ENCODE measurements at regions not wholly inside any gene's neighbourhood (a gene's known extent, or its start where the extent isn't known, plus 50 kb on each side); places are given as distances from the start of the nearest gene placed in this dataset.

DNA sequence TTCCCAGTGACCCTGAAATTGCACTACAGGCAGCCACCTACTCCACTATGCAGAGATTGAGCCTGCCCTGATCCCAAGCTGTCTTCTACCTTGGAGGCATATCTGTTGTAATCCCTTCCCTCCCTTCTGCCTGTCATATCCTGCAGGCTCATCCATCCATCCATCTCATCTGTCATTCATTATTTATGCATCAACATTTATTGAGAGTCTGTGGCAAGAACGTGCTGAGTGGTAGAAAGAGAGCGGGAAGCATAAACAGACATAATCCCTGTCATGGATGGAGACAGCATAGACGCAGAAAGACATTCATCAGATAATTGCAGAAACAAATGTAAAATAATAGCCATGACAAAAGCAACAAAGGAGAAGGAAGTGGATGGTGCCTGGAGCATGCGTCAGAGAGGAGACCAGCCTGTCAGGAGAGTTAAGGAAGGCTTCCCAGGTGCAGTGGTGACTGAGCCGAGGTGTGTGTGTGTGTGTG, 89.5 kb upstream of the CALM2 start:
- peak; percentile 48 for DNase-seq (ENCODE audit: low spot score)

DNA sequence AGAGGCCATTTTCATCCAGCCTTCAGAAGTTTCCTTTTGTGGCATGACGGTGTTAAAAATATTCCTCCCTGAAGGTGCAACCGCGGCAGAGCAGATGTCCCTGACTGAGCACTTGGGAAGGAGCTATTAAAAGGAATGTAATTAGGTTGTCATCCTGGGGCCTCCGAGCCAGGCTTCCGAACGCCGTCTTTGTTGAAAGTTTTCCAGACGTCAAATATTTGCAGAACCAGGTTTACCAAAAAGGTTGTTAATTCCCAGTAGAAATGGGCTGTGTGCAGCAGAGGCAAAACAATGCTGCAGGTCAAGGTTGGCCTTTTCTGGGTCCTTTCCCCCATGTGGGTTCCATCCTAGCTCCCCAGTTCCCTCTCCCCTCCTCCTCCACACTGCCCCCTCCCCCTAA, 88.8 kb upstream of the CALM2 start:
- DNase-seq (ENCODE audit: low spot score) = no peak

DNA sequence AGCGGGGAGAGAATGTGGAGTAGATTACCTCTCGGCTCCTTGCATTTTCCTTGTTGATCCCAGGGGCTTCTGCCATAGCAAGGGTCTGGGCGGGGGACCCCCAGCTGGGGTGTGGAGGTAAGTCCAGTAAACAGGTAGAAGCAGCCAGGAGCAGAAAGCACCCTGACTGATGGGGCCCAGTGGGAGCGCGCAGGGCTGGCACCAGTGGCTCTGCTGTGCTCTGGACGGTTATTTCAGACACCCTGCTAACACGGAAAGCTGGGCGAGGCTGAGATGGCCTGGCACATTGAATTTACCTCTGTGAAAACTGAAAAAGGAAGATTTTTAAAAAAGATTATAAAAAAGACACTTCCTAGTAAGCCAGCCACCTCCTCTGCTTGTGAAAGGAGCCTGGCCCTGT, 88.4 kb upstream of the CALM2 start:
- no peak for DNase-seq (ENCODE audit: low spot score)

DNA sequence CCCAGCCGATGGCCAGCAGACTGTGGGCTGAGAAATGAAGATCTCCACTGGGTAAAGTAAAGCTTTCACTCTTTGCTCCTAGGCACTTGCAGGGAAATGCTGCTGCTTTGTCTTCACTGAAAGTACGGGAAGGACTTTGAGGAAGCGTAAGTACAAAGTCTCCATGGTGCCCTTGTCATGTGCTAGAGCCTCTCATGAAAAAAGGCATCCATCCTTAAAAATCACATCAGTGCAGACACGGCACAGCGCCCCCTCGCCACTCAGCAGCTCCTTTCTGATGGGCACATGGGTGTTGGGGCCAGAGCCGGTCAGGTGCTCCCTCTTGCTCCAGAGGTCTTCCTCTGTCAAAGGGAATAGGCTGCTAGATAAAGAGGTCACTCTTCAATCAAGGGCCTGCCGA, 87.8 kb upstream of the CALM2 start:
- DNase-seq (ENCODE audit: low spot score) = no peak

DNA sequence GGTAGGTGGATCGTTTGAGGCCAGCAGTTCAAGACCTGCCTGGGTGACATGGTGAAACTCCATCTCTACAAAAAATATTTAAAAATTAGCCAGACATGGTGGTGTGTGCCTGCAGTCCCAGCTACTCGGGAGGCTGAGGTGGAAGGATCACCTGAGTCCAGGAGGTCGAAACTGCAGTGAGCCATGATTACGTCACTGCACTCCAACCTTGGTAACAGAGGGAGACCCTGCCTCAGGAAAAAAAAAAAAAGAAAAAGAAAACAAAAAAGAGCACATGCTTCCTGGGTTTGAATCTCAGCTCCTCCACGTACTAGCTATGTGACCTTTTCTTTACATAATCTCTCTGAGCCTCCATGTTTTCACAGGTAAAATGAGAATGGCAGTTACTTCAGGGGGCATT, 86.3 kb upstream of the CALM2 start:
- no peak for DNase-seq (ENCODE audit: low spot score)

DNA sequence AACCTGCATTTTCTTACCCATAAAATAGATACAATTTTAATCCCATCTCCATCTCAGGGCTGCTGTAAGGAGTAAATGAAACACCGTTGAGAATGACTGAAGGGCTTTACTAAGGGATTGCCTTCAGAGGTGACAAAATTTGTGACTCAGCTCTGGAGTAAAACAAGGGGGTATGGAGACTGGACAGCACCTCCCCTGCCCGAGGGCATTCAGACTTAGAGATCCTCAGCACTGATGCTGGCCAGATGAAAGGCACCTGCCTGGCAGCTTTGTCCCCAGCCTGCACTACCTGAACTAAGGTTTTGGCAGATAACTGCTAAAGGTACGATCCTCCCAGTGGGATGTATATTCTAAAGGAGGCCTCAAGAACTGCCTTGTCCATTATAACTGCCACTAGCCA, 84.7 kb upstream of the CALM2 start:
- DNase-seq (ENCODE audit: low spot score) = no peak

DNA sequence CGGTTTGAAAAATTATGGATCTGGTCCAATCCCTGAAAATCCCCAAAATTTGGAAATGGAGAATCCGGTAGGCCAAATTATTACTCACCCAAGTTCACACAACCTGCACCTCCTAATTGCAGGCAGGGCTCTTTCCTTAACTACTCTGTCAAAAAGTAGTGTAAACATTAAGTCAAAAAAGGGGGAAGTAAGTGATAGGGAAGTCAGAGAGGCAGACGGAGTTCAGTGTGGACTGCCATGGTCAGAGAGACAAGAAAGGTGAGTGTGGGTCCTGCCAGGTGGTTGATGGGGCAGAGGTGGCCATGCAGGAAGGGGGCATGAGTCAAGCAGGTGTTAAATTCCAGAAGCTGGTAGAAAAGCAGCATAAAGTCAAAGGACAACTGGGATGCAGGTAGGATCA, 83.5 kb upstream of the CALM2 start:
- DNase-seq (ENCODE audit: low spot score) = no peak

DNA sequence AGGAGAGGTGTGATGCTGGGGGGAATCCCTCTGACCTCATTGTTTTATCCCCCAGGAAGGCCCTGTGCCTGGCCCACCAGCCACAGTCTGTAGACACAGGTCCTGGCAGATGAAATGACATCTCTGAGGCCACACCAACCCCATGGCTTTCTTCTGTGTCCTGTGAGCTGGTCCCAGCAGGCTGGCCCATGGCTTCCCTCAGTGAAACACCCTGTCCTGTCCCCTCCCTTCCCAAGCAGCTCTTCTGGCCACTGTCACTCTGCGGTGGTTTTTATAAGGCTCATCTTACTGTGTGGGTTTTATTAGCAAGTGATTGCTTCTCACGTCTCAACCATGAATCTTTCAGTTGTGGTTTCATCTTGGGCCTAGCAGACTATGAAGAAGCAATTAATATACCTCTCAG, 81.6 kb upstream of the CALM2 start:
- DNase-seq (ENCODE audit: low spot score) = no peak

DNA sequence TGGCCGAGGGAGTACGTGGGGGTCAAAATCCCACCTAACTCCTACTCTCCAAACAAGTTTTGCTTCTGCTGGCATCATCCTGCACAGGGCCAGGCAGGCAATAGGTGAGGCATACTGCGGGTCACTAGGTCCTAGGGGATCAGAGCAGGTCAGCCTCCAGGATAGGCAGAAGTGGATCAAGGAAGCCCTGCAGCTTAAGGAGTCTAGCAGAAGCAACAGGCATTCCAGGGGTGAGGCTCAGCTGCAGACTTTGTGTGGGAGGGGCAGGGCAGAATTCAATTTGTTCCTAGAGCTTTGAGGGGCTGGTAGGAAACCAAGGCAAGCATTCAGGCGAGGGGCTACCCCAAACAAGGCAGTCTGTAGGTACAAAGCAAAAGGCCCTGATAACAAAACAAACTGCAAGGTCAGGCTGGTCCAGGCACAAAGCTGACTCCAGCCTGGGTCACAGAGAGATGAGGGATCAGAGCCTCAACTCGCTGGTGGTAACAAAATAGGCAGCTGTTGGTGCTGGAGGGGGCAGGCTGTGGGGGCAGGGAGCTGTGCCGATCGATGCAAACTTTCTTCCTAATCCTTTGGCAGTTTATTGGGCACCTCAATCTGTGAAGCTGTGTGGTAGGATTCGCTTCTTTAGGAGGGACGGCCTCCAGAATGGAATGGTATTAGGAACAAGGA, 80.2 kb upstream of the CALM2 start:
- no peak for DNase-seq (ENCODE audit: low spot score)

DNA sequence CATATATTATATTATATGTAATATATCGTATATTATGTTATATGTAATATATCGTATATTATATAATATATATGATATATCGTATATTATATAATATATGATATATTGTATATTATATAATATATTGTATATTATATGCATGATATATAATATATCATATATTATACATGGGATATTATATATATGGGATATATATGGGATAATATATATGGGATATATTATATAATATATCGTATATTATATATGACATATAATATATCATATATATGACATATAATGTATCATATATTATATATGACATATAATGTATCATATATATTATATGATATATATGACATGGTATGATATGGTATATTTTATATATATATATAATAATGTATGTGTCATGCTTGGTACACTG, 79.5 kb upstream of the CALM2 start:
- no peak for DNase-seq (ENCODE audit: low spot score)

DNA sequence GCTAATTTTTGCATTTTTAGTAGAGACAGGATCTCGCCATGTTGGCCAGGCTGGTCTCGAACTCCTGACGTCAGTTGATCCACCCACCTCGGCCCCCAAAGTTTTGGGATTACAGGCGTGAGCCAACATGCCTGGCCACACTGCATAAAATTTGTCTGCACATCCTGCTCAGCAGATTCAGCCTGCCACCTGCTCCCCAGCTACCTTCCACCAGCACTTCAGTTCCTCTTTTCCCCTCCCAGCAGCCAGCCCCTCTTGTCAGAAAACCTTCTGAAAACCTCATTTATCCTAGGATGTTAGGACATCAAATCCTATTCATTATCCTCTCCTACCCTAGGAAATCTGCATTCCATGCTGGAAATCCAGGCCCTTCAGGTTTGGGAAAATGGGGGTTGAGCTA, 78.2 kb upstream of the CALM2 start:
- no peak for DNase-seq (ENCODE audit: low spot score)

DNA sequence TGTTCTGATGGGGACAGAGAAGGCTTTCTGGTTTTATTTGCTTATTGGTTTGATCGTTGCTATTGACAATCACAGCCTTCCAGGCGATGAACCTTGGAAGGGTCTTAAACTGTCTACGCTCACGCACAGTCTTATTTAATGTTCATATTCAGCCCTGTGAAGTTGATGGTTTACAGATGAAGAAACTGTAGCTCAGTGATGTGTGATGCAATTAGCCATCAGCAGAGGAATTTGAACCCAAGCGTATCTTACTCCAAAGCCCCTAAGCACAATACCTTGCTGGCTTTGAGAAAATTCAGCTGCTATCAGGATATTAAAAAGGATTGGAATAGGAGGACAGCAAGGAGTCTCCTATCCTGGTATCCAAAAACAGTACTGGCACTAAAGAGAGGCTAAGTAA, 77.1 kb upstream of the CALM2 start:
- no peak for DNase-seq (ENCODE audit: low spot score)

DNA sequence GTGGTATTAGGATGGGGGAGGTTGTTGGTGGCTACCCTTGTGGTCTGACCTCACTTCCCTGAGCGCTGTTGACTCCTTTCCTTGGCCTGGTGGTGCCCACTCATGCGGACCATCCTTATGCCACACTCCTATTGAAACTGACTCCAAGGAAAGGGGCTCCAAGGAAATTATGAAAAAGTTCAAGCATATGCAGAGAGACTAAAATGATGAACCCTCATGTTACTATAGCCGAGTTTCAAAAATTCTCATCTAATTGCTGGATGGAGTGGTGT, 75.0 kb upstream of the CALM2 start:
- no peak for DNase-seq (ENCODE audit: low spot score)

DNA sequence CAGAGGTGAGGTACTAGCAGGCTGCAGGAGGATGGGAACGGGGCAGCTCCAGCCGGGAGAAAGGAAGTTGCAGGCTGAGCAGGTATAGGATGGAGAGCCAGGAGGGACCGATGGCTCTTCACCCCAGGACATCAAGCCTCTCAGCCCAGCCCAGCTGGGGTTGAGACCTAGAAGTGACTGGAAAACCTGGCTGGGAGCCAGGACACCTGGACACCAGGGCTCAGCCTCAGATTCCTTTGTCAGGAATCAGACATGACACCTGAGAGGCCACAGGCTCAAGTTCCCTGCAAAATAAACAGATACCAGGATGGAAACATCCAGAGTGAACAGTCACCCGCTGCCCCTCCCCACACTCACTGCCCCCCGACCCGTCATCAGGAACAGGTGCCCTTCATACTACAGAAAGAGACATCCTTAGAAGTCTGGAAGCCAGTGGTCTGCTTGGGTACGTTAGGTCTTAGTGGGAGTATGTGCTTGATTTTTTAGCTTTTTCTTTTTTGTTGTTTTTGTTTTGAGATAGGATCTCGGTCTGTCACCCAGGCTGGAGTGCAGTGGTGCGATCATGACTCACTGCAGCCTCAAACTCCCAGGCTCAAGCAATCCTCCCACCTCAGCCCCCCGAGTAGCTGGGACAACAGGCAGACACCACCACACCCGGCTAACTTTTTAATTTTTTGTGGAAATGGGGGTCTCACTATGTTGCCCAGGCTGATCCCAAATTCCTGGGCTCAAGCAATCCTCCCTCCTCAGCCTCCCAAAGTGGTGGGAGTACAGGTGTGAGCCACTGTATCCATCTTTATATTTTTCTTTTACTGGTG, 74.5 kb upstream of the CALM2 start:
- DNase-seq (ENCODE audit: low spot score) = peak; percentile 27

DNA sequence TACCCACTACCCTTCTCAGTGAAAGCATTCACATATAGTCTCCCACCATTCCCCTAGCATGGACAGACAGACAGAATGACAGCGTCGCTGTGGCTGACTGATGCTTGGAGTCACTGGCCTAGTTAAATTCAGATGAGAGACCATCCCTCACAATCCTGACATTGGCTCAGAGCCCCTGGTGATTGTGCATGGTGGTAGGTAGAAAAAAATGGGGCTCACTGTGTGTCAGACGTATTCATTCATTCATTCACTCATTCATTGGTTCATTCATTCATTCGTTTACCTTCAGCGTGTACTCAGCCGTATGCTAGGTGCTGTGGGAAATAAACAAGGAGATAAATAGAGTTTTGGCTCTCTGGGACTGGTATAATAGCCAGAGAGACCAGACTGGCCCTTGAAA, 73.6 kb upstream of the CALM2 start:
- no peak for DNase-seq (ENCODE audit: low spot score)

DNA sequence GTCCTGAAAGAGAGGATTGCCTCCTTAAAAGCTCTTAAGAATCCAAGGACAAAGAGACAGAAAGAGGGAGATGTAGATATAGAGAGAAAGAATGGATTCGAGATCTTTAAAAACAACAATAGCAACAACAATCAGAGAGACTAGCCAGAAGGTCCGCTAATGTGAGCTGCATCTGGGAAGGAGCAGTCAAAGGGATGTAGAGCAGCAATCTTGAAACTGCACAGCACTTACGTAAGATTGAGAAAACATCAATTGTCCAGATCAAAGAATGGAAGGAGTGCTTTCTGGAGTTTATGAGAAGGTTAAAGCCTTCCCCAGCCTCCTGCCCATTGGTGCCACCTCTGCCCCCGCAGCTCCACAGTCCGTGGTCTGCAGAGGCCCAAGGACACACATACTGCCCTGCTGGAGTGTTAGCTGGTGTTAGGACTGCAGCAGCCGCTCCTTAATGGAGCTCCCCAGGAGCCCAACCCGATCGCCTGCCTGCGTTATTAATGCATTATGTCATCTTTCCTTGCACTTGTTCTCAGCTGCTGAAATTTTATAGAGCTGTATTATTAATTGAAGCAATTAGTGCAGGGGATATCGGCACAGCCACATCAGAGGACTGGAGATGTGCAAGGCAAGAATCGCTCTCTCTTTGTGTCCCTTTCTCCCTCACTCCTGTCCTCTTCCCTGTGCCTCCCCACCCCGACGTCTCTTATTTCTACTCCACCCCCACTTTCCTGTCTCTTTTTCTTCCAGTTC, 73.0 kb upstream of the CALM2 start:
- no peak for DNase-seq (ENCODE audit: low spot score)

DNA sequence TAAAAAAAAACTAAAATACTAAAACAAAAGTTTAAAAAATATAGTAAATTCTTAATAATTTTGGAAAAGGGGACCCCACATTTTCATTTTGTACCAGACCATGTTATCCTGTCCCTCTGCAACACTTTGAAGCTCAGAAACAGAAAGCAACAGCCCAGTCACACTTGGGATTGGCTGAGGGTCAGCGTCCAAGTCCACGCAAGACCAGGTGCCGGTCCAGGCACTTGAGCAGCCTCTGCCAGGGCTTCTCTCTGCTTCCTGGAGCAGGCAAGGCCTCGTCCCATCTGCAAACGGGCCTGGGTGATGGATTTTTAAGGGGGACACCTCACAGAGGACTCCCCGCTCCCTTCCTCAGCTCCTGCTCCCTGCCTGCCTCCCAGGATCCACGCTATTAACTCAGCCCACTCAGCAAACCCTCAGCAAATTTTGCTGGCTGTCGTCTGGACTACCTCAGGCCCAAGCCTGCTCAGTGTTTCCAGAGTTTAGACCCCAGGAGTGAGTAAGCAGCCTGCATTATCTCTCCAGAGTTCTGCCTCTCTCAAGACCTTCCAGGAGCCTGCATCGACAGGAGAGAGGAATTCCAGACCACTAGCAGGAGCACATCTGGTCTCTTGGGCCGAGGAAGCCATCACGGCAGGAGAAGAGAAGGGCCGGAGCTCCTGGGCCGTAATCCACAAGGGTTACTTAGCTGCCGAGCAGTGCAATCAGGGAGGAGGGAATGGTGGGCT, 67.4 kb upstream of the CALM2 start:
- peak; percentile 94 for DNase-seq (ENCODE audit: low spot score)

DNA sequence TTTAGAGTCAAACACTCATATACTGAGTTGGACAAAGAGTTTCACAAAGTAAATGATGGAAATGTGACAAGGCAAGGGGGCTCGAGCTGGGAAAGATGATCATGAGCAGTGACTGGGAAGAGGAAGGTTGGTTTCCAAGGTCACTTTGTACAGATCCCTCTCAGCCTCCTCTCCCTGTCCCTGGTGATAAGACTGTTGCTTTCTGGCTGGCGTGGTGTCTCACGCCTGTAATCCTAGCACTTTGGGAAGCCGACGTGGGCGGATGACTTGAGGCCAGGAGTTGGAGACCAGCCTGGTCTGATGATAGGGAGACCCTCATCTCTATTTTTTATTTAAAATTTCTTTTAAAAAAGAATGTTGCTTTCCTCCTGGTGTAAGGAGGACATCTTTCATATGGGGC, 65.4 kb upstream of the CALM2 start:
- no peak for DNase-seq (ENCODE audit: low spot score)

DNA sequence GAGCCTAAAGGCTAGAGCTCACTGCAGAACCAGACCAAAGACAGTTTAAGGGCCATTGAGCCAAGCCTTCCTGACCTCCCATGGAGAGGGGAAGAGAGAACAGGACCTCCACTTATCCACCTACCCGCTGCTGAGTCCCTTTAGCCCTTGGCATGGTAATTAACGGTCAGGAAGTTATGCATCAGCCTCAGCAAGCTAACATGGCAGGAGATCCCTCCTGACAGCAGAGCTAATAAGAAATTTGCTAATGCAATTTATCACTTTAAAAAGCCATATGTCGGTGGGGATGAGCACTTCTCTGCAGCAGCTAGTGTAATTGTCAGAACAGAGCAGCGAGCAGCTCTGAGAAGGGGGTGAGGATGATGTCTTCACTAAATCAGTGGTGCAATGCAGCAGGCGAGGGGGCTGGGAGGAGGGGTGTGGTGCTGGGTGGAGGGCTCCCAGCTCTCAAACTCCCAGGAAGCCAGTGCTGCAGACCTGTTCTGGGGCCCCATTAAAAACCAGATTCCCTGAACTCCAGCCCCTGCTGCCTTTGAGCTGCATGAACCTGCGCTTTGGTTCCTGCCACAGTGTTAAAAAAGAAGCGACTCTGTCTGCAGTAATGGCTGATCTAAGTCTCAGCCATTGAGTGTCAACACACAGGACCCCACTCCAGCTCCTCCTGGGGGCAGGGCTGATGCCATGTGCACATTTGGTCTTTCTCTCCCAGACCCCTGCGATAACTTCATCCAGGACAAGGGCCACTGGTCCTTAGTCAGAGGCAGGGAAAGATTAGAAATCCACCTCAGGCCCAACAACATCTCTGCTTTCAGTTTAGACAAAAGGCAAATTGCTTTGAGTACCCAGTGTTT, 63.0 kb upstream of the CALM2 start:
- DNase-seq (ENCODE audit: low spot score) = peak; percentile 50

DNA sequence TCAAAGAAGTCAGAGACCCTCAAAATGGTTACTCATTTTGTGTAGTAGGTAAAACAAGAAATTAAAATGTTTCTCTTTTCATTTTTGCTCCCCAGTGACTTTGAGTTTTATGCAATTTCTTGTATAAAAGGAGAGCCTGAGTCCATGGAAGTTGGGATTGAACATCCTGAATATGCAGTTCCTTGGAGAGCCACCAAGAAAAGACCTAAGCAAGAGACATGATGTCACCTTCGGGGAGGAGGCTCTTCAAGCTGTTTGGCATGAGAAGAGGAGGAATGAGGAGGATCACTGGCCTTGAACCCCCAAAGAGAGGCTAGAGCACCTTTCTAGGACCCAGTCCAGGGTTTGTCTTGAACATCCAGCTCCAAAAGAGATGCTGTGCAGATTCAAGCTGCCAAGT, 62.3 kb upstream of the CALM2 start:
- DNase-seq (ENCODE audit: low spot score) = no peak

Data from SK-N-DZ (cell line).